ENCODE measurements at regions not wholly inside any gene's neighbourhood (a gene's known extent, or its start where the extent isn't known, plus 50 kb on each side); places are given as distances from the start of the nearest gene placed in this dataset.

- no peak for DNase-seq (ENCODE audit: low read depth, low spot score)
- in situ Hi-C loops (cut with HindIII; ENCODE audit: low pct_unique_long_range_greater_than_20kb, low sequenced_read_pairs): no loop called here
These were observed 100.0 kb upstream of the LRIG3 start for GRCh38 chr12:59020073-59020946.

GRCh38 chr12:59014885-59015284 lies 94.6 kb upstream of the LRIG3 start:
- in situ Hi-C loops (cut with HindIII; ENCODE audit: low pct_unique_long_range_greater_than_20kb, low sequenced_read_pairs): no loop called here
- DNase-seq (ENCODE audit: low read depth, low spot score): no peak

- no peak for DNase-seq (ENCODE audit: low read depth, low spot score)
- in situ Hi-C loops (cut with HindIII; ENCODE audit: low pct_unique_long_range_greater_than_20kb, low sequenced_read_pairs): no loop called here
These were observed 90.6 kb upstream of the LRIG3 start for GRCh38 chr12:59010941-59011340.

GRCh38 chr12:59010118-59010517 lies 89.8 kb upstream of the LRIG3 start:
- DNase-seq (ENCODE audit: low read depth, low spot score): no peak
- in situ Hi-C loops (cut with HindIII; ENCODE audit: low pct_unique_long_range_greater_than_20kb, low sequenced_read_pairs): no loop called here

GRCh38 chr12:59007620-59008019 lies 87.3 kb upstream of the LRIG3 start:
- in situ Hi-C loops (cut with HindIII; ENCODE audit: low pct_unique_long_range_greater_than_20kb, low sequenced_read_pairs): no loop called here
- DNase-seq (ENCODE audit: low read depth, low spot score): no peak

- DNase-seq (ENCODE audit: low read depth, low spot score): no peak
- in situ Hi-C loops (cut with HindIII; ENCODE audit: low pct_unique_long_range_greater_than_20kb, low sequenced_read_pairs): no loop called here
These were observed 85.1 kb upstream of the LRIG3 start for GRCh38 chr12:59005193-59005955.

- no peak for DNase-seq (ENCODE audit: low read depth, low spot score)
- in situ Hi-C loops (cut with HindIII; ENCODE audit: low pct_unique_long_range_greater_than_20kb, low sequenced_read_pairs): no loop called here
These were observed 84.2 kb upstream of the LRIG3 start for GRCh38 chr12:59004456-59004855.

GRCh38 chr12:58995666-58996363 lies 75.5 kb upstream of the LRIG3 start:
- no peak for DNase-seq (ENCODE audit: low read depth, low spot score)
- in situ Hi-C loops (cut with HindIII; ENCODE audit: low pct_unique_long_range_greater_than_20kb, low sequenced_read_pairs): no loop called here

- in situ Hi-C loops (cut with HindIII; ENCODE audit: low pct_unique_long_range_greater_than_20kb, low sequenced_read_pairs): no loop called here
- DNase-seq (ENCODE audit: low read depth, low spot score): no peak
These were observed 68.5 kb upstream of the LRIG3 start for GRCh38 chr12:58988643-58989344.

- in situ Hi-C loops (cut with HindIII; ENCODE audit: low pct_unique_long_range_greater_than_20kb, low sequenced_read_pairs): no loop called here
- DNase-seq (ENCODE audit: low read depth, low spot score): no peak
These were observed 61.7 kb upstream of the LRIG3 start for GRCh38 chr12:58981961-58982360.

- DNase-seq (ENCODE audit: low read depth, low spot score): no peak
- in situ Hi-C loops (cut with HindIII; ENCODE audit: low pct_unique_long_range_greater_than_20kb, low sequenced_read_pairs): no loop called here
These were observed 60.5 kb upstream of the LRIG3 start for GRCh38 chr12:58980768-58981167.

GRCh38 chr12:58978717-58979116 lies 58.4 kb upstream of the LRIG3 start:
- in situ Hi-C loops (cut with HindIII; ENCODE audit: low pct_unique_long_range_greater_than_20kb, low sequenced_read_pairs): no loop called here
- no peak for DNase-seq (ENCODE audit: low read depth, low spot score)

- DNase-seq (ENCODE audit: low read depth, low spot score): no peak
- in situ Hi-C loops (cut with HindIII; ENCODE audit: low pct_unique_long_range_greater_than_20kb, low sequenced_read_pairs): no loop called here
These were observed 57.2 kb upstream of the LRIG3 start for GRCh38 chr12:58977476-58977875.

GRCh38 chr12:58976146-58976545 lies 55.8 kb upstream of the LRIG3 start:
- in situ Hi-C loops (cut with HindIII; ENCODE audit: low pct_unique_long_range_greater_than_20kb, low sequenced_read_pairs): no loop called here
- no peak for DNase-seq (ENCODE audit: low read depth, low spot score)

Measured in SK-MEL-5 (cell line).